ENCODE measurements at regions not wholly inside any gene's neighbourhood (a gene's known extent, or its start where the extent isn't known, plus 50 kb on each side); places are given as distances from the start of the nearest gene placed in this dataset.
"Not testable (repeated sequence)": the region's sequence is repeated elsewhere in the genome, so short reads cannot be mapped to it uniquely, and the experiment has no call there.

DNA sequence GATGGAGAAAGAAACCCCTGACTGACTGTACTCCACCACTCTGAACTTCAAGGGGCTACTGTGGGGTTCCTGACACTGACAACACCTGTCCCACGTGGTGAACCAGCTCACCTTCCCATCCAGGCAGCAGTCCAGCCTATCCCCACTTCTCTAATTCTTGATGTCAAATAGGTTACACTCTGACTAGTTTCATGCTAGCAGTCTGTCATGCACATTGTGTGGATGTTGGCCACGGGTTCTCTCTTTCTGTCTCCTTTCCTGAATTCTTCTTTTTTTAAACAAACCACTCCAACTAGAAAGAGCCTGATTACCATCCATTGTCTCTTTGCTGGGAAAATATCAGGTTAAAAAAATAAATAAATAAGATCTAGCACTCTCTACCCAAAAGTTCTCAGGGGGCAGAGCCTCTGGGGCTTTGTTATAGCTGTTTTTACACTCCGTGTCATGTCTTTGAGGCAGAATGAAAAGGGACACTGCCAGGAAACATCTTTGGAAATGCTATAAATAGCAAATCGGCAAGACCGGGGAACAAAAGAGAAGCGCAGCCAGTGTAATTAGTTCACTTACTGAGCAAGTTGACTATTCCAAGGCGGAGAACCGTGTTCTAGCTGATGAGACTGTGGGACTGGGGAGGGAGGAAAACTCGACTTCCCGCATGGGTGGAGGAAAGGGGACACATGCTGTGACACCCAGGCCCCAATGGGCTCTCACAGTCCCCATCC, 356.1 kb downstream of the OMA1 start:
- DNase-seq (ENCODE audit: low spot score), result no peak

DNA sequence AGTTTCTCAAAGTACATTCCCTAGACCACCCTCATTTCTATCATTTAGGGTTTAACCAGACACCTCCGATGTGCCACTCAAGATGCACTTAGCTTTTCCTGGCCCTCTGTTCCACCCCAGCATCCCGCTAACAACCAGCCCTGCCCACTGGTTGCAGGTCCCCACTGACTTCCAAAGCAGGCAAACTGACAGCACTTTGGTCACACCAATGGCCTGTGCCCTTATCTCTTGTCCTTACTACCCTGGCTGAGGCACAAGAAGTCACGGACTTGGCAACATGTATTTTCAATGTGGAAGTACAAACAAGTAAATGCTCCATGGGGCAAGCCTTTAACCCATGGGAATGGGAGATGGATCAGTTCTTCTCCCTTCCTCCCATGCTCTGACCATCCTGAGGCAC, 357.1 kb downstream of the OMA1 start:
- no peak for DNase-seq (ENCODE audit: low spot score)

DNA sequence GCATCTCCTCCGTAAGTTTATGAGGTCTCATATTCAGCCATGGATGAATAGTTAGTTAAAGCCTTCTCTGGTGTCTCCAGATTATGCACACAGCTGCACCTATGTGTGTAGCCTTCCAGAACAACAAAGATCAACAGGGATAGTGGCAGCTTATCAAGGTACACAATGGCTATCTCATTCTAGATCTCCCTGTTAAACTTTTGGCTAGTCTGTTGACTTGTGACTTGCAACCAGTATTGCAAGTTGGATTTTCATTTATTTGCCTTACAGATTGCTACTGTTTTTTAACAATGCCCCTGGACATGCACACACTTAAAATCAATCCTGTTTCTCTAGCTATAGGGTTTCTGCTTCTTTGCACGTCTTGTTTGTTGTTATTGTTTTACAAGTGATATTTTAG, 363.2 kb downstream of the OMA1 start:
- no peak for DNase-seq (ENCODE audit: low spot score)

DNA sequence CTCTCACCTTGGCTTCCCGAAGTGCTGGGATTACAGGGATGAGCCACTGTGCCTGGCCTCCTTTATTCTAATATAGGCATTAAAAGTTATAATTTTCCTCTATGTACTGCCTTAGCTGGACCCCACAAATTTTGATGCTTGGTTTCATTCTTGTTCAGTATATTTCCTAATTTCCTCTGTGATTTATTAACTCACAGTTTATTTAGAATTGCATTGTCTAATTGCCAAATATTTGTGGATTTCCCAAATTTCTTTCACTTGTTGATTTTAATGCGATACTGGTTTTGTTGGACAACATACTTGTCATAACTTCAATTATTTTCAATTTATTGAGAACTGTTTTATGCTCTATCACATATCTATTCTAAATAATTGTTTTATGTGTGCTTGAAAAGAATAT, 366.0 kb downstream of the OMA1 start:
- DNase-seq (ENCODE audit: low spot score), result no peak

DNA sequence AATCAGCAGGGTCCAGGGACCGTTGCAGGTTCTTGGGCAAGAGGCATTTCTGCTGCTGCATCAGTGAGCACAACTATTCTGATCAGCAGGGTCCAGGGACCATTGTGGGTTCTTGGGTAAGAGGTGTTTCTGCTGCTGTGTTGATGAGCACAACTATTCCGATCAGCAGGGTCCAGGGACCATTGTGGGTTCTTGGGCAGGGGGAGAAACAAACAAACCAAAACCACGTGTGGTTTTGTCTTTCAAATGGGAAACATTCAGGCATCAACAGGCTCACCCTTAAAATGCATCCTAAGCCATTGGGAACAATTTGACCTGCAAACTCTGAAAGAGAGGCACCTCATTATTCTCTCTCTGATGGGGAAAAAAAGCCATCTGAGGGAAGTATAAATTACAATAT, 377.4 kb downstream of the OMA1 start:
- DNase-seq (ENCODE audit: low spot score), result not testable (repeated sequence)

DNA sequence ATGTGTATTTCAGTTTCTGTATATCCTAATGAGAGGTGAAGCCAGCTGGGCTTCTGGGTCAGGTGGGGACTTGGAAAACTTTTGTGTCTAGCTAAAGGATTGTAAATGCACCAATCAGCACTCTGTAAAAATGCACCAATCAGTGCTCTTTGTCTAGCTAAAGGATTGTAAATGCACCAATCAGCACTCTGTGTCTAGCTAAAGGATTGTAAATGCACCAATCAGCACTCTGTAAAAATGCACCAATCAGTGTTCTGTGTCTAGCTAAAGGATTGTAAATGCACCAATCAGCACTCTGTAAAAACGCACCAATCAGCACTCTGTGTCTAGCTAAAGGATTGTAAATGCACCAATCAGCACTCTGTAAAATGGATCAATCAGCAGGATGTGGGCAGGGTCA, 379.4 kb downstream of the OMA1 start:
- DNase-seq (ENCODE audit: low spot score), result not testable (repeated sequence)

DNA sequence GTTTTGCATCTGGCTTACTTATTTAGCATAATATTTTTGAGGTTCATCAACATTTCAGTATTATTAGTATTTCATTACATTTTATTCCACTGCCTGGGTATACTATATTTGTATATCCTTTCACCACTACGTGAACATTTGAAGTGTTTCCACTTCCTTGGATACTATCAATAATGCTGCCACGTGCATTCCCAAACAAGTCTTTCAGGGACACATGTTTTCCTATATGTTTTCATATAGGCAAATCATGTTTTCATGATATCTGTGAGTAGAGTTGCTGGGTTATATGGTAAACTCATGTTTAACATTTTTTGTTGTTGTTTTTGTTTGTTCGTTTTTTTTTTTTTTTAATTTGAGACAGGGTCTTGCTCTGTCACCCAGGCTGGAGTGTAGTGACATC, 380.1 kb downstream of the OMA1 start:
- no peak for DNase-seq (ENCODE audit: low spot score)

DNA sequence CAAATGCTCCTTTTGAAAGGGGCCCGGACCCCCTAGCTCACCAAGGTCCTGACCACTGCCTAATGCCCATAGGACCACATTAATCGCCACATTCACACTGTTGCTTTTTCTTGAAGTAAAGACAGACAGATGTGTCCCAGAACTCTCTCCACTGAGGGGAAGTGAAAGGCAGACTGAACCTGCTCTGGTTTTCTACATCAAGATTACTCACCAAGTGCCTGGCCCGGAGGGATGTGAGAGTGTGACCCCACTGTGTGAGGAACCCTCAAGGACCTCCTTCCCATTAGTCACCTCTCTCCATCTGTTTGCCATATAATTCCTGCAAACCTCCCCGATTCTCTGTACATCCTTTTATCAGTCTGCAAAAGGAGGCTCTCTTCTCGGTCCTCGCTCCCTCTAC, 381.5 kb downstream of the OMA1 start:
- DNase-seq (ENCODE audit: low spot score), result no peak

DNA sequence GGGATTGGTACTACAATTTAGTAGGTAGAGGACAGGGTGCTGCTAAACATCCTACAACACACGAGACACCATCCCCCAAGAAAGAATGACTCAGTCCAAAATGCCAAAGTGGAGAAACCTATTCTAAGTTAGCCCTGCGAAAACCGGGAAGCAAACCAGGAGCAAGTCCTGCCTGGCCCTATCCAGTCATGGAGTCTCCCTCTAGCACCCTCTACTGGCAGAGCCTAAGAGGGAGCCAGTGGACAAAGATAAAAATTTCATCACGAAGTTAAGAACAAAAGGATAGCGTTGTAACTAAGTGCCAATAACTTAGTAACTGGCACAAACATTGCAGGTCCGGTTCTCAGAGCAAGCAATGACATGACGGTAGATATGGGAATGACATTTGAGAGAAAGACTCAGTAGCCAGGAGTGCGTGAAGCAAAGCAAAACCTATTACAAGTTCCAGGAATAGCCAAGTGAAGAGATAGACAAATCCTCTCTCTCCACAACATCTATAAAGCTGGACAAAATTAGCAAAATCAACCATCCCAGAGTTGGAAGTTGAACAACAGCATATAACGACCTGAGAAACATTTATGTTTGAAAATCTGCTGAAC, 383.5 kb downstream of the OMA1 start:
- peak; percentile 76 for DNase-seq (ENCODE audit: low spot score)

DNA sequence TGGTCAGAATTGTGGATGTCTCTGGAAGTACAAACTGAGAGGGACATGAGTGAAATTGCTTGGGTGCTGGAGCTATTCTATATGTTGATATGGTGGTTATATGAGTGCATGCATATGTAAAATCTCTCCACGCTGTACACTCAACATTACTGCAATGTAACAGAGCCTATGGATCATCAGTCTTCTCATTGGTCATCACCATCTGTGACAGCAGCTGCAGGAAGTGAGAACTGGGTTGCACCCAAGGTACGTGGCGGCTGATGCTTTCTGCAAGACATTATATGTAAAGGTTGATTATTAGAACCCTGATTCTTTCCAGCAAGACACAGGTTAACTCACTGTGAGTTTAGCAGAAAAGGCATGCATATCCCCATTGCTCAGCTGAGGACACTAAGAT, 387.1 kb downstream of the OMA1 start:
- DNase-seq (ENCODE audit: low spot score), result no peak

DNA sequence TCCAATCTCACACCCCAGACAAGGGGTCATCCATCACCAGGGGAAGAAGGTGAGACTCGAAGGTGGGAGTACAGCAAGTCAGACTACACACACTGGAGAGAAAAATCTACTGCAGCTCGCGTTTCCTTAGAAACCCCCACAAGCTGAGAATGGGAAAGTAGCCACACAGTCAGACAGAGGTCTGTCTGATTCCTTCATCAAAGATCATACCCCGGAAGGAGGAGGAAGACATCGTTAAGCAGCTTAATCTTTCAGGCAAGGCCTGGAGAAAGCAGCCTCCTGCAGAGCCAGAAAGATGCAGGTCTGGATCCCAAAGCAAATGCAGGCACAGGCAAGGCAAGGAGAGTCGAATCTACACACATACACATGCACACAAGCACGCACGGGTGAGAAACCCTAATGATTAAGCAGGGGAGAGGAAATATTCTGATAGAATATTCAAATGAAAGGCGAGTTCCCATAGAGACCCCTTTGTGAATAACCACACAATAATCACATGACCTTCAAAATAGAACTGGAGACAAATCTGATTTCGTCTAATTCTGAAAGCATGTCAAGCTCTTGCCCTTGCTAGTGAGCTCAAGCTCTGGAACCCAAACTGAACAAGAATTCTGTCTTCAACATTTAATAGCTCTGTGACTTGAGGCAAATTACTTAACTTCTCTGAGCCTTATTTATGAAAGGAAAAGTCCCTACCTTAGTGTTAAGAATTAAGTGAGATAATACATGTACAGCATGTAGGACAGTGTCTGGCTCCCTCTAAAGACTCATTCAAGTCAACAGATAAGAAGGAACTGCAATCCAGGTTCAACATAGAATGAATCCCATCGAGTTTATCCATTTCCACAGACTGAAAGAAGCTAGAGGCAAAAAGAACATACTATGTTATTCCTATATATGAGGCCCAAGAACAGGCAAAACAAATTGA, 387.8 kb downstream of the OMA1 start:
- DNase-seq (ENCODE audit: low spot score), result no peak

DNA sequence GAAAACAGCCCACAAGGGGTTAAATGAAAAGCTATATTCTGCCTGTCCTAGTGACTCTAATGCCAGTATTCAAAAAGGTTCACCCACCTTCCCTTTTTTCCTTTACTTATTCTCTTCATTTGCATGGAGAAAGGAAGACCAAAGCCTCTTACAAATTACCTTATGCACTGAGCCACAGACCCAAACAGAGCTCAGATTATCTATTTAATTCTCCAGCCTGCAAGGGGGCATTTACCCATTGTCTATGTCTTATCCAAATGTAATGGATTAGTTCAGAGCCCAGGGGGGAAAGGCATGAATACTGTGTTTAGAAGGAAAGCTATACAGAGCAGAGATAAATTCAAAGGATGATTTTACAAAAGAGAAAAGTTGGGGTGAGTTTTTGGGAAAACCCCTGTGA, 388.5 kb downstream of the OMA1 start:
- no peak for DNase-seq (ENCODE audit: low spot score)

DNA sequence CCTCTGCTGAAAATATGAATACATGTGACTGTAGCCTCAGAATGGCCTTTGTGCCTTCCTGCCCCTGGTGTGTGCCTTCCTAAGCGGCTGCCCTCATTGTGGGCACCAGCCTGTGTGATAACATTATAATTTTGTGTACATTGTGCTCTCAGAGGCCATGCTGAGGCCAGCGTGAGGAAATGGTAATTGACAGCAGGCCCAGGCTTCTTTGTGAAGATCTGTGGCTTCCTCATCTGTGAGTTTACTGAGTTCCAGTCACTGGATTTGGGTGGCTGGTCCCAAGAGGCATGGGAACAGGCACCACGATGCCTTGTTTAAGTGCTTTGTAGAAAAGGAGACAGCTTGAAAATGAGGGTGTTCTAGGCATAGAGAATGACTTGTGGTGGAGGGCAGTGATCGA, 389.3 kb downstream of the OMA1 start:
- DNase-seq (ENCODE audit: low spot score), result no peak

DNA sequence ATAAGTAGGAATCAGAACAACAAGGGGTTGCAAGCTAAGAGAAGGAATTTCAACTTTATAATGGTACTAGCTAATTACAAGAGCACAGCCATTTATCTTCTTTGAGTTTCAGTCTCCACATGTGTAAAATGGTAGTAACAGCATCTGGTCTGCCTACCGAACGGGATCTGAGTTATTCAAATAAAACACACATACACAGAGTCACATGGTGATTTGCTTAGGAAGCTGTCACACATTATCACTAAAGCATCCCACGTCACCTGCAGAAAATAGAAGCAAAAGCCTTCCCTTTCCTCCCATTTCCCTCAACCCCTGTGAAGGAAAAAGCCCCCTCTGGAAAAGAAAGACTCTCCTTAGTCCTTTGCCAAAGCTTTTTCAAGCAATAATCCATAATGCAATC, 389.7 kb downstream of the OMA1 start:
- no peak for DNase-seq (ENCODE audit: low spot score)

DNA sequence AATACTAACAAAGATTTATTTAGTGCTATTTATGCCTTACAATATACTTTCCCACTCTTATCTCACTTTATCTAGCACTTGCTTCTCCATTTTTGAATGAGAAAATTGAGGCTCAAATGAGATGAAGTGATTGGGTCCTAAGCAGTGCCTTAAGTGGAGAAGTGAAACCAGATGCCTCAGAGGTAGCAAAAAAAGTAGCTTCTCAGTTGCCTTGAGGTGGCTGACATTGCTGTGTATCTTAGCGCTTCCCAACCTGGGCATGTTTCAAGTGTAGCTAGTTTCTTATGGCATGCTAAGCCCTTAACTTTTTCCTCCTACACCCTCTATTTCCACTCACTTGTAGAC, 390.4 kb downstream of the OMA1 start:
- DNase-seq (ENCODE audit: low spot score), result no peak

DNA sequence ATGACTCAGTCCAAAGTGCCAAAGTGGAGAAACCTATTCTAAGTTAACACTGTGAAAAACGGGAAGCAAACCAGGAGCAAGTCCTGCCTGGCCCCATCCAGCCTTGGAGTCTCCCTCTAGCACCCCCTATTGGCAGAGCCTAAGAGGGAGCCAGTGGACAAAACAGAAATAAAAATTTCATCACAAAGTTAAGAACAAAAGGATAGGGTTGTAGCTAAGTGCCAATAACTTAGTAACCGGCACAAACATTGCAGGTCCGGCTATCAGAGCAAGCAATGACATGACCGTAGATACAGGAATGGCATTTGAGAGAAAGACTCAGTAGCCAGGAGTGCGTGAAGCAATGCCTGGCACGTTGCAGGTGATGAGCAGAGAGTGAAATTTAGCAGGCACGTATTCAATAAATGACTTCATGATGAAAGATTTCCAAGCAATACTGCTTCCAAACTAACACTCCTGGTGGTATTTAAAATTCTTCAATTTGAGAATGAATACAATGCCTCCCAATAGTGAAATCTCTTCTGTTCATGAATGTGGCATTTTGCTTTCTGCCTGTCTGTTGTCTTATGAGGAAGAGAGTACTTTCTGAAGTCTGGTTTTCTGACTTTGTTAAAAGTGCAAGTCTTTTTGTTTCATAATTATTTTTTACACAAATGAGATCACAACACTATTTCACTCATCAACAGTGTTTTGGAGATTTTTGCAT, 391.0 kb downstream of the OMA1 start:
- DNase-seq (ENCODE audit: low spot score), result peak; percentile 20

DNA sequence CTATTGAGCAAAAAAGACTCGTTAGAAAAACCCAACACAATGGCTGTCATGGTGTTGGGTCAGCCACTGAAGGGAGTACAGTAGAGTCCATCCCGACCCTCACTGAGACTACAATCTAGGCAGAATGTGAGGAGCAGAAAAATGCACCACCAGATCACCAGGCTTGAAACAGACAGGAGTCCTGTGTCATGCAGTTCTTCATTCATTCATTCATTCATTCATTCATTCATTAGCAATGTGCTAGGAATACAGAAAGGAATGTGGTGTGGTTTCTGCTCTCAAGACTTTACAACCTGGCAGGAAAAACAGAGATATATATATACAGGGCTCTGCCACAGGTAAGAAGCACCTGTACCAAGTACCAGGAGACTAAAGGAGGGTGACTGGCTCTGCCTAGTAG, 392.3 kb downstream of the OMA1 start:
- DNase-seq (ENCODE audit: low spot score), result no peak

DNA sequence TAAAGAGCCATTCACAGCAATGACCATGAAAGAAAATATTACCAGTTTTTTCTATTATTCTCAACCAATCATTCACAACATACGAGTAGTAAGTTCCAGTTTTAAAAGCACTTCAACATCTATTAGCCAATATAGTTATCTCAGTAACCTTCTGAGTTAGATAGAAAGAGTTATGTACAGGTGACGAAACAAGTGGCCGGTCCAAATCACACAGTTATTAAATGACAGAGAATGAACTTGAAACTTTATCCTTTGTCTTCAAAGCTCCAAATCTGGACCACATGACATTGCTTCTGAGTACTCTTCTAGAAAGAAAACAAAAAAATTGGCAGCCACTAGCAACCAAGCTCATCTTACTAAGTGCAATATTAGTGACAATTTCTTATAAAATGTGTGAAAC, 393.8 kb downstream of the OMA1 start:
- DNase-seq (ENCODE audit: low spot score), result no peak

DNA sequence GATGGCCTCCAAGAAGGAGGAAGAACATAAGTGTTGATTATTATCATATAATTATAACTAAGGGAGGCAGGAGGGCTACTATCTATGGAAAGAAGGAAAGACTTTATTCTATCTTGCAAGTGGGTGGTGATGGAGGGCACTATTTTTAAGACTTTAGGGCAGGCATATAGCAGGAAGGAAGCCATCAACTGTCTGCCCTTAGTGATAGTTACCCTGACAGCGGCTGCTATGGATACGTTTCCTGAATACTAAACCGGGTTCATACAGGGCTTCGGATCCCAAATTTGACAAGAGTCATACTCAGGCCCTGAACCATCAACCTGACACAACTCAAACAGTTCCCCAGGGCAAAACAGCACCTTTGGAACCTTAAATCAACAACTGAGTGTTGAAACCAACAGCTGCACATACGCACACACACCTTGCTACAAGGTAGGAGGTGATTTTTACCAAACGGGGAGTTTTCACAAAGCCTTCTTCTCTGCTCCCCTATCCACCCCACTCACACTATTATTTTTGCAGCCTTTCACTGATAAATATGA, 397.2 kb downstream of the OMA1 start:
- no peak for DNase-seq (ENCODE audit: low spot score)

DNA sequence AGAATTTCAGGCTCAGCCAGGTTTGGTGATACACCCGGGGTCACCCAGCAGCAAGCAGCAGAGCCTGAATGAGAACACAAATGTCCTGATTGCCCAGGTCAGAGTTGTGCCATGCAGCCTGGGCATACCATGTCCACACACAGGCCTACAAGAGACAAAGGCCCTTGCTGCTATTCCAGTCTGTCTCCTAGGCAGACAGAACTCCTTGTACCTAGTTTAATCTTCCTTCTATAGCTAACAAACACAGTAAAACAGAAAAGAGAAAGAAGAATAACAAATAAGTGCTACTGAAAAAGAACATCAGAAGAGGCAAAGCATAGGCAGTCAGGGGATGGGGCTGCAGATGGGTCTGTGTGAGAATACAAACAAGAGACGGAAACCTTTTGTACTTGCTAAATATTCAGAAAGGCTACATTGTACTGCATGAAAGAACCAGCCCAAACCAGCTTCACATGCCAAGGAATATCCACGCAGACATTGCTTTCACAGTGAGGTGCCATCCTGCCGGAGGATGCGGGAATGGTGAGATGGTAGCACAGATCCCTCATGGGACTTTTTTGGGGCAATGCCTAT, 401.7 kb downstream of the OMA1 start:
- no peak for DNase-seq (ENCODE audit: low spot score)

DNA sequence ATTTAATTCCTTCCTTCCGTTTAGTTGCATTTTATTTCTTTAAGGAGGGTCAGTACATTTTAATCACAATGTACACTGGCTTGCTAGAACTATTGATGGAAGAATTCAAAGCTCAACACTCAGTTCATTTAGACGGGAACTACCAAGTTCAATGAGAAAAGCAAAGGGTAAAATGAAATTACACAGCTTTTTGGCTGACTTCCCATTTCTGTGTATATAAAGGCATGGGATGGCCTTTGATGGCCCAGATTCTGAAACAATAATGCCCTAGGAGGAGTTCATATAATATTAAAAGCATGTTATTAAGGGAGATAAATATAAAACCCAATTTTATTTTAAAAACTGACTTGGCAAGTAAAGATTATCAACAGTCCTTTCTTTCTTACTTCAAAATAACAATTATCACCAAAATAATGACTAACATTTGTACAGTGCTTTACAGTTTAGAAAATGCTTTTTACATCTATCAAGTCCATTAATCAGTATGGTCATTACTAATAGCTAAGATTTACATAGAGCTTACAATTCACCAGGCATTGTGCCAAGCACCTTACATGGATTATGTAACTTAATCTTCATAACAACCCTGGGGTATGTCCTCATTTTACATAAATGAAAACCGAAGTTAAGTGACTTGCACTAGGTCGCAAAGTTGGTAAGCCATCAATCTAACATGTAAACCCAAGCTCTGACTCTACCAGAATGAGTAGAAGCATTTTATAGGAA, 402.4 kb downstream of the OMA1 start:
- no peak for DNase-seq (ENCODE audit: low spot score)
